ENCODE measurements at regions not wholly inside any gene's neighbourhood (a gene's known extent, or its start where the extent isn't known, plus 50 kb on each side); places are given as distances from the start of the nearest gene placed in this dataset.

DNA sequence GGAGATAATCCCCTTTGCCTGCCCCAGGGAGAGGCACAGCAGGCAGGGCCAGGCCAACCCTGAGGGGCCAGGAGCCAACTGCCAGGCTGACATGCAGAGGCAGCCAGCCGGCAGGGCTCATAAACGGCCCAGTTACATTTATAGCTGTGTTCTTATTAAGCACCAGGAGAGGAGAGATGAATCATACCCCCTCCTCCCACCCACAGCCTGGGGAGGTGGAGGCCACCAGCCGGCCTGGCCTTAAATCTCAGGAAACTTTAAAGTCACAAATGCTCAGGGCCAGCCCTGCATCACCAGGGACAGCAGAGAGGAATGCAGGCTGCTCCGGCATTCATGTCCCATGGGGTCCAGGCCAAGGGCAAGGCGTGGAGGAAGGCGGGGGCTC is 177.2 kb downstream of the TMEM132E start:
- no peak for TF ChIP-seq CC2D1A (CRISPR knock-in tag; IDR thresholded peaks at IDR 0.05)
- TF ChIP-seq ZNF777 (CRISPR knock-in tag; IDR thresholded peaks at IDR 0.05), result no peak
- no peak for TF ChIP-seq CHD4 (IDR thresholded peaks at IDR 0.05; ENCODE audit: borderline replicate concordance, low read length)
- no peak for TF ChIP-seq YY1 (IDR thresholded peaks at IDR 0.05; ENCODE audit: insufficient read depth, insufficient replicate concordance, low read depth, low read length)
- TF ChIP-seq, protein P1, sequence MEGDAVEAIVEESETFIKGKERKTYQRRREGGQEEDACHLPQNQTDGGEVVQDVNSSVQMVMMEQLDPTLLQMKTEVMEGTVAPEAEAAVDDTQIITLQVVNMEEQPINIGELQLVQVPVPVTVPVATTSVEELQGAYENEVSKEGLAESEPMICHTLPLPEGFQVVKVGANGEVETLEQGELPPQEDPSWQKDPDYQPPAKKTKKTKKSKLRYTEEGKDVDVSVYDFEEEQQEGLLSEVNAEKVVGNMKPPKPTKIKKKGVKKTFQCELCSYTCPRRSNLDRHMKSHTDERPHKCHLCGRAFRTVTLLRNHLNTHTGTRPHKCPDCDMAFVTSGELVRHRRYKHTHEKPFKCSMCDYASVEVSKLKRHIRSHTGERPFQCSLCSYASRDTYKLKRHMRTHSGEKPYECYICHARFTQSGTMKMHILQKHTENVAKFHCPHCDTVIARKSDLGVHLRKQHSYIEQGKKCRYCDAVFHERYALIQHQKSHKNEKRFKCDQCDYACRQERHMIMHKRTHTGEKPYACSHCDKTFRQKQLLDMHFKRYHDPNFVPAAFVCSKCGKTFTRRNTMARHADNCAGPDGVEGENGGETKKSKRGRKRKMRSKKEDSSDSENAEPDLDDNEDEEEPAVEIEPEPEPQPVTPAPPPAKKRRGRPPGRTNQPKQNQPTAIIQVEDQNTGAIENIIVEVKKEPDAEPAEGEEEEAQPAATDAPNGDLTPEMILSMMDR (CRISPR knock-in tag; IDR thresholded peaks at IDR 0.05), result no peak
